ENCODE measurements at regions not wholly inside any gene's neighbourhood (a gene's known extent, or its start where the extent isn't known, plus 50 kb on each side); places are given as distances from the start of the nearest gene placed in this dataset.

DNA sequence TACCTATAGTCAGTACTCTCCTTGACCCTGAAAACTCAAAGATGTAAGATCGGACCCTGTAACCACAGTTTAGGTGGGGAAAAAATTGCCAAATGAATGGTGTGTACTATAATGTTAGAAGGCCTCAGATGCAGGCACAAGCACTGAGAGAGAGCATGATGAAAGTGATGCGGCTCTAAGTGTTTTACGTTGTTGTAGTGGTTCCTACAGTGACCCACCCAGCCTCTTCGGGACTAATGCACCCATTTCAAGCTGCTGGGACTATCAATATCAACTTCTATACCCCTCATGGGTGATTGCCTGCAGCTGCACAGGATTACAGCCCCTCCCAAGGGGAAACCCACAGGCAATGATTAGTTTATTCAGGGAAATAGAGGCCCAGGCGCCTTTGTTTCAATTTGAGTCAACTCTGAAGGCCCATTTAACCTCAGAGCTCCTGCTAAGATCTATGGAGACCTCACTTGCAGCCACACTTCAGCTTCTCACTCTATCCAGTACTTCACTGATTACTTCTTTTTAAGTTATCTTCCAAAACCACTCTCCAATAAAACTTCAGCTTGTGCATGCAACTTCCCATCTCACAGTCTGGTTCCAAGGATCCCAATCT is 340.7 kb downstream of the NR2F1-AS1 start:
- Histone ChIP-seq H2AFZ (no peak overlapping the region), H4K20me1 (replicated peaks; ENCODE audit: insufficient read depth) (no peaks in the 10 kb centered on the region), H3K4me3 (no peak overlapping the region), H3K27me3 (ENCODE audit: insufficient read depth) (no peaks in the 10 kb centered on the region), H3K4me1 (ENCODE audit: insufficient read depth) (no peaks in the 10 kb centered on the region), H3K79me2 (replicated peaks; ENCODE audit: insufficient read depth) (no peaks in the 10 kb centered on the region), H3K36me3 (ENCODE audit: insufficient read depth) (no peaks in the 10 kb centered on the region), H3K4me2 (no peak overlapping the region), H3K27ac (ENCODE audit: low read depth) (no peak overlapping the region), H3K9me2 (ENCODE audit: insufficient read depth) (no peaks in the 10 kb centered on the region), H3F3A (replicated peaks; ENCODE audit: low read depth) (no peaks in the 10 kb centered on the region)
- DNase-seq (ENCODE audit: low spot score) = no peak
- no peaks in the 10 kb centered on the region for H3K9me3 Mint-ChIP-seq
- no peaks in the 10 kb centered on the region for H3K27me3 Mint-ChIP-seq (ENCODE audit: insufficient read depth, low read depth, poor library complexity)
- no peak overlapping the region for H3K27ac Mint-ChIP-seq
- peaks cover 8% of the 10 kb centered on the region; the same call in 2 of the 3 replicates for H3K4me1 Mint-ChIP-seq
- no peak for ATAC-seq
- no peak for TF ChIP-seq POLR2AphosphoS5 (IDR thresholded peaks at IDR 0.05; ENCODE audit: low read depth)
- TF ChIP-seq STAT1 (IDR thresholded peaks at IDR 0.05; ENCODE audit: unreplicated experiment) = no peak
- no peak for TF ChIP-seq EZH2 (IDR thresholded peaks at IDR 0.05; ENCODE audit: low read depth, unreplicated experiment)
- TF ChIP-seq, protein P1, sequence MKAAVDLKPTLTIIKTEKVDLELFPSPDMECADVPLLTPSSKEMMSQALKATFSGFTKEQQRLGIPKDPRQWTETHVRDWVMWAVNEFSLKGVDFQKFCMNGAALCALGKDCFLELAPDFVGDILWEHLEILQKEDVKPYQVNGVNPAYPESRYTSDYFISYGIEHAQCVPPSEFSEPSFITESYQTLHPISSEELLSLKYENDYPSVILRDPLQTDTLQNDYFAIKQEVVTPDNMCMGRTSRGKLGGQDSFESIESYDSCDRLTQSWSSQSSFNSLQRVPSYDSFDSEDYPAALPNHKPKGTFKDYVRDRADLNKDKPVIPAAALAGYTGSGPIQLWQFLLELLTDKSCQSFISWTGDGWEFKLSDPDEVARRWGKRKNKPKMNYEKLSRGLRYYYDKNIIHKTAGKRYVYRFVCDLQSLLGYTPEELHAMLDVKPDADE (IDR thresholded peaks at IDR 0.05) = no peak
- no peak for TF ChIP-seq NANOG (IDR thresholded peaks at IDR 0.05; ENCODE audit: borderline replicate concordance)
- TF ChIP-seq, protein P2, sequence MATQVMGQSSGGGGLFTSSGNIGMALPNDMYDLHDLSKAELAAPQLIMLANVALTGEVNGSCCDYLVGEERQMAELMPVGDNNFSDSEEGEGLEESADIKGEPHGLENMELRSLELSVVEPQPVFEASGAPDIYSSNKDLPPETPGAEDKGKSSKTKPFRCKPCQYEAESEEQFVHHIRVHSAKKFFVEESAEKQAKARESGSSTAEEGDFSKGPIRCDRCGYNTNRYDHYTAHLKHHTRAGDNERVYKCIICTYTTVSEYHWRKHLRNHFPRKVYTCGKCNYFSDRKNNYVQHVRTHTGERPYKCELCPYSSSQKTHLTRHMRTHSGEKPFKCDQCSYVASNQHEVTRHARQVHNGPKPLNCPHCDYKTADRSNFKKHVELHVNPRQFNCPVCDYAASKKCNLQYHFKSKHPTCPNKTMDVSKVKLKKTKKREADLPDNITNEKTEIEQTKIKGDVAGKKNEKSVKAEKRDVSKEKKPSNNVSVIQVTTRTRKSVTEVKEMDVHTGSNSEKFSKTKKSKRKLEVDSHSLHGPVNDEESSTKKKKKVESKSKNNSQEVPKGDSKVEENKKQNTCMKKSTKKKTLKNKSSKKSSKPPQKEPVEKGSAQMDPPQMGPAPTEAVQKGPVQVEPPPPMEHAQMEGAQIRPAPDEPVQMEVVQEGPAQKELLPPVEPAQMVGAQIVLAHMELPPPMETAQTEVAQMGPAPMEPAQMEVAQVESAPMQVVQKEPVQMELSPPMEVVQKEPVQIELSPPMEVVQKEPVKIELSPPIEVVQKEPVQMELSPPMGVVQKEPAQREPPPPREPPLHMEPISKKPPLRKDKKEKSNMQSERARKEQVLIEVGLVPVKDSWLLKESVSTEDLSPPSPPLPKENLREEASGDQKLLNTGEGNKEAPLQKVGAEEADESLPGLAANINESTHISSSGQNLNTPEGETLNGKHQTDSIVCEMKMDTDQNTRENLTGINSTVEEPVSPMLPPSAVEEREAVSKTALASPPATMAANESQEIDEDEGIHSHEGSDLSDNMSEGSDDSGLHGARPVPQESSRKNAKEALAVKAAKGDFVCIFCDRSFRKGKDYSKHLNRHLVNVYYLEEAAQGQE (IDR thresholded peaks at IDR 0.05; ENCODE audit: unreplicated experiment) = no peak
- TF ChIP-seq CREB1 (CRISPR knock-in tag; IDR thresholded peaks at IDR 0.05; ENCODE audit: low read depth) = no peak
- no peak for TF ChIP-seq ZNF114 (CRISPR knock-in tag; IDR thresholded peaks at IDR 0.05)
- no peak for TF ChIP-seq JUNB (IDR thresholded peaks at IDR 0.05; ENCODE audit: unreplicated experiment)
- no peak for TF ChIP-seq EZH2phosphoT487 (IDR thresholded peaks at IDR 0.05; ENCODE audit: unreplicated experiment)
- TF ChIP-seq, protein P3, sequence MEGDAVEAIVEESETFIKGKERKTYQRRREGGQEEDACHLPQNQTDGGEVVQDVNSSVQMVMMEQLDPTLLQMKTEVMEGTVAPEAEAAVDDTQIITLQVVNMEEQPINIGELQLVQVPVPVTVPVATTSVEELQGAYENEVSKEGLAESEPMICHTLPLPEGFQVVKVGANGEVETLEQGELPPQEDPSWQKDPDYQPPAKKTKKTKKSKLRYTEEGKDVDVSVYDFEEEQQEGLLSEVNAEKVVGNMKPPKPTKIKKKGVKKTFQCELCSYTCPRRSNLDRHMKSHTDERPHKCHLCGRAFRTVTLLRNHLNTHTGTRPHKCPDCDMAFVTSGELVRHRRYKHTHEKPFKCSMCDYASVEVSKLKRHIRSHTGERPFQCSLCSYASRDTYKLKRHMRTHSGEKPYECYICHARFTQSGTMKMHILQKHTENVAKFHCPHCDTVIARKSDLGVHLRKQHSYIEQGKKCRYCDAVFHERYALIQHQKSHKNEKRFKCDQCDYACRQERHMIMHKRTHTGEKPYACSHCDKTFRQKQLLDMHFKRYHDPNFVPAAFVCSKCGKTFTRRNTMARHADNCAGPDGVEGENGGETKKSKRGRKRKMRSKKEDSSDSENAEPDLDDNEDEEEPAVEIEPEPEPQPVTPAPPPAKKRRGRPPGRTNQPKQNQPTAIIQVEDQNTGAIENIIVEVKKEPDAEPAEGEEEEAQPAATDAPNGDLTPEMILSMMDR (conservative IDR thresholded peaks at IDR 0.05; ENCODE audit: low read depth in 2 of 2) = no peak
- TF ChIP-seq, protein P4, sequence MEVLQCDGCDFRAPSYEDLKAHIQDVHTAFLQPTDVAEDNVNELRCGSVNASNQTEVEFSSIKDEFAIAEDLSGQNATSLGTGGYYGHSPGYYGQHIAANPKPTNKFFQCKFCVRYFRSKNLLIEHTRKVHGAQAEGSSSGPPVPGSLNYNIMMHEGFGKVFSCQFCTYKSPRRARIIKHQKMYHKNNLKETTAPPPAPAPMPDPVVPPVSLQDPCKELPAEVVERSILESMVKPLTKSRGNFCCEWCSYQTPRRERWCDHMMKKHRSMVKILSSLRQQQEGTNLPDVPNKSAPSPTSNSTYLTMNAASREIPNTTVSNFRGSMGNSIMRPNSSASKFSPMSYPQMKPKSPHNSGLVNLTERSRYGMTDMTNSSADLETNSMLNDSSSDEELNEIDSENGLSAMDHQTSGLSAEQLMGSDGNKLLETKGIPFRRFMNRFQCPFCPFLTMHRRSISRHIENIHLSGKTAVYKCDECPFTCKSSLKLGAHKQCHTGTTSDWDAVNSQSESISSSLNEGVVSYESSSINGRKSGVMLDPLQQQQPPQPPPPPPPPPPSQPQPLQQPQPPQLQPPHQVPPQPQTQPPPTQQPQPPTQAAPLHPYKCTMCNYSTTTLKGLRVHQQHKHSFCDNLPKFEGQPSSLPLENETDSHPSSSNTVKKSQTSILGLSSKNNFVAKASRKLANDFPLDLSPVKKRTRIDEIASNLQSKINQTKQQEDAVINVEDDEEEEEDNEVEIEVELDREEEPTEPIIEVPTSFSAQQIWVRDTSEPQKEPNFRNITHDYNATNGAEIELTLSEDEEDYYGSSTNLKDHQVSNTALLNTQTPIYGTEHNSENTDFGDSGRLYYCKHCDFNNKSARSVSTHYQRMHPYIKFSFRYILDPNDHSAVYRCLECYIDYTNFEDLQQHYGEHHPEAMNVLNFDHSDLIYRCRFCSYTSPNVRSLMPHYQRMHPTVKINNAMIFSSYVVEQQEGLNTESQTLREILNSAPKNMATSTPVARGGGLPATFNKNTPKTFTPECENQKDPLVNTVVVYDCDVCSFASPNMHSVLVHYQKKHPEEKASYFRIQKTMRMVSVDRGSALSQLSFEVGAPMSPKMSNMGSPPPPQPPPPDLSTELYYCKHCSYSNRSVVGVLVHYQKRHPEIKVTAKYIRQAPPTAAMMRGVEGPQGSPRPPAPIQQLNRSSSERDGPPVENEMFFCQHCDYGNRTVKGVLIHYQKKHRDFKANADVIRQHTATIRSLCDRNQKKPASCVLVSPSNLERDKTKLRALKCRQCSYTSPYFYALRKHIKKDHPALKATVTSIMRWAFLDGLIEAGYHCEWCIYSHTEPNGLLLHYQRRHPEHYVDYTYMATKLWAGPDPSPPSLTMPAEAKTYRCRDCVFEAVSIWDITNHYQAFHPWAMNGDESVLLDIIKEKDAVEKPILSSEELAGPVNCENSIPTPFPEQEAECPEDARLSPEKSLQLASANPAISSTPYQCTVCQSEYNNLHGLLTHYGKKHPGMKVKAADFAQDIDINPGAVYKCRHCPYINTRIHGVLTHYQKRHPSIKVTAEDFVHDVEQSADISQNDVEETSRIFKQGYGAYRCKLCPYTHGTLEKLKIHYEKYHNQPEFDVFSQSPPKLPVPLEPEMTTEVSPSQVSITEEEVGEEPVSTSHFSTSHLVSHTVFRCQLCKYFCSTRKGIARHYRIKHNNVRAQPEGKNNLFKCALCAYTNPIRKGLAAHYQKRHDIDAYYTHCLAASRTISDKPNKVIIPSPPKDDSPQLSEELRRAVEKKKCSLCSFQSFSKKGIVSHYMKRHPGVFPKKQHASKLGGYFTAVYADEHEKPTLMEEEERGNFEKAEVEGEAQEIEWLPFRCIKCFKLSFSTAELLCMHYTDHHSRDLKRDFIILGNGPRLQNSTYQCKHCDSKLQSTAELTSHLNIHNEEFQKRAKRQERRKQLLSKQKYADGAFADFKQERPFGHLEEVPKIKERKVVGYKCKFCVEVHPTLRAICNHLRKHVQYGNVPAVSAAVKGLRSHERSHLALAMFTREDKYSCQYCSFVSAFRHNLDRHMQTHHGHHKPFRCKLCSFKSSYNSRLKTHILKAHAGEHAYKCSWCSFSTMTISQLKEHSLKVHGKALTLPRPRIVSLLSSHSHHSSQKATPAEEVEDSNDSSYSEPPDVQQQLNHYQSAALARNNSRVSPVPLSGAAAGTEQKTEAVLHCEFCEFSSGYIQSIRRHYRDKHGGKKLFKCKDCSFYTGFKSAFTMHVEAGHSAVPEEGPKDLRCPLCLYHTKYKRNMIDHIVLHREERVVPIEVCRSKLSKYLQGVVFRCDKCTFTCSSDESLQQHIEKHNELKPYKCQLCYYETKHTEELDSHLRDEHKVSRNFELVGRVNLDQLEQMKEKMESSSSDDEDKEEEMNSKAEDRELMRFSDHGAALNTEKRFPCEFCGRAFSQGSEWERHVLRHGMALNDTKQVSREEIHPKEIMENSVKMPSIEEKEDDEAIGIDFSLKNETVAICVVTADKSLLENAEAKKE (CRISPR knock-in tag; IDR thresholded peaks at IDR 0.05) = no peak
- no peak for TF ChIP-seq ZNF331 (CRISPR knock-in tag; IDR thresholded peaks at IDR 0.05; ENCODE audit: low read depth)
- H3K4me3 Mint-ChIP-seq = no peak overlapping the region
- H3K36me3 Mint-ChIP-seq (ENCODE audit: low read depth) = no peaks in the 10 kb centered on the region

Measured in GM23338 (cell line).